ENCODE measurements at regions not wholly inside any gene's neighbourhood (a gene's known extent, or its start where the extent isn't known, plus 50 kb on each side); places are given as distances from the start of the nearest gene placed in this dataset.

DNA sequence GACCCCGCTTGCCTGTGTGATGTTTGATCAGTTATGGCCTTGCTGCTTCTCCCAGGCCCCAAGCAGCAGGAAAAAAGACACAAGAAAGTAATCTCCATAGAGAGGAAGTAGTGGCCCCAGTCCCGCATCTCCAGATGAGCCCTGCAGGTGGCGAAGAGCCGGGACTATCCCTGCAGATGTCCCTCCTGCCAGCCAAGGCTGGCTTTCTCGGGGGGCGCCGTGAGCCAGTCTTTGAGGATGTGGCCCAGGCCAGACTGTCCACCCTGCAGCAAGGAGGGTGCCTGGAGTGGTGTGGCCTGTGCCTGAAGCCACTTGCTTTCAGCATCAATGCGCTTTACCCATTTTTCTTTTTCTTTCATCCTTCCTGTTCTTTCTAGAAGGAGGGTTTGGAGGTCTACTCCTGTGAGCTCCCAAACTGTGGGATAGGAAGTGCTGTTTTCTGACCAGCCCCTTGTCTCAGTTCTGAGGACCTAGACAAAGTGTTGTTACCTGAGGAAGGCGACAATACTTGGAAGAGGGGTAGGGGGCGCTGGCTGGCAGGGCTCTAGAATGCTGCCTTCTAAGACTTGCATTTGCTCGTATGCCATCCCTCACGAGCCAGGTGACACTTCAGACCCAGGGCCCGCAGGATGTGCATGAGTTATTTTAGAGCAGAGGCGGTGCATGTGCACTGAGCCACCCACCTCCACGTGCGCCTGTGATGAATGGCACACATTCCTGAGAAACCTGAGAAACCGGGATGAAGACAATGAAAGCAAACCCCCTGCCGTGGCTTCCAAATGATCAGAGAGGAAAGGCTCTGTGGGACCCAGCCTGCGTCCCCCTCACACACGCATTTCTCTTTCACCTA is 255.8 kb downstream of the FBXO15 start:
- 45% methylated on average over 20 of the region's 20 CpGs for WGBS
- H3K27me3 ChIP-seq (ENCODE audit: control insufficient read depth in 4 of 4, insufficient read depth in 4 of 4, low read length in 3 of 4): peaks cover 0 to 4% (median 0%) of the 10 kb centered on the region in 4 donors
- no peak for TF ChIP-seq NR2F2 (IDR thresholded peaks at IDR 0.05)
- TF ChIP-seq JUND (IDR thresholded peaks at IDR 0.05): no peak
- TF ChIP-seq FOXA1 (IDR thresholded peaks at IDR 0.05): no peak
- no peak for TF ChIP-seq RXRA (IDR thresholded peaks at IDR 0.05)
- TF ChIP-seq YY1 (IDR thresholded peaks at IDR 0.05): no peak
- TF ChIP-seq HNF4G (IDR thresholded peaks at IDR 0.05): no peak
- no peak for TF ChIP-seq SP1 (IDR thresholded peaks at IDR 0.05)
- no peak for TF ChIP-seq RAD21 (IDR thresholded peaks at IDR 0.05)
- TF ChIP-seq TAF1 (conservative IDR thresholded peaks at IDR 0.05): no peak
- TF ChIP-seq, protein P1, sequence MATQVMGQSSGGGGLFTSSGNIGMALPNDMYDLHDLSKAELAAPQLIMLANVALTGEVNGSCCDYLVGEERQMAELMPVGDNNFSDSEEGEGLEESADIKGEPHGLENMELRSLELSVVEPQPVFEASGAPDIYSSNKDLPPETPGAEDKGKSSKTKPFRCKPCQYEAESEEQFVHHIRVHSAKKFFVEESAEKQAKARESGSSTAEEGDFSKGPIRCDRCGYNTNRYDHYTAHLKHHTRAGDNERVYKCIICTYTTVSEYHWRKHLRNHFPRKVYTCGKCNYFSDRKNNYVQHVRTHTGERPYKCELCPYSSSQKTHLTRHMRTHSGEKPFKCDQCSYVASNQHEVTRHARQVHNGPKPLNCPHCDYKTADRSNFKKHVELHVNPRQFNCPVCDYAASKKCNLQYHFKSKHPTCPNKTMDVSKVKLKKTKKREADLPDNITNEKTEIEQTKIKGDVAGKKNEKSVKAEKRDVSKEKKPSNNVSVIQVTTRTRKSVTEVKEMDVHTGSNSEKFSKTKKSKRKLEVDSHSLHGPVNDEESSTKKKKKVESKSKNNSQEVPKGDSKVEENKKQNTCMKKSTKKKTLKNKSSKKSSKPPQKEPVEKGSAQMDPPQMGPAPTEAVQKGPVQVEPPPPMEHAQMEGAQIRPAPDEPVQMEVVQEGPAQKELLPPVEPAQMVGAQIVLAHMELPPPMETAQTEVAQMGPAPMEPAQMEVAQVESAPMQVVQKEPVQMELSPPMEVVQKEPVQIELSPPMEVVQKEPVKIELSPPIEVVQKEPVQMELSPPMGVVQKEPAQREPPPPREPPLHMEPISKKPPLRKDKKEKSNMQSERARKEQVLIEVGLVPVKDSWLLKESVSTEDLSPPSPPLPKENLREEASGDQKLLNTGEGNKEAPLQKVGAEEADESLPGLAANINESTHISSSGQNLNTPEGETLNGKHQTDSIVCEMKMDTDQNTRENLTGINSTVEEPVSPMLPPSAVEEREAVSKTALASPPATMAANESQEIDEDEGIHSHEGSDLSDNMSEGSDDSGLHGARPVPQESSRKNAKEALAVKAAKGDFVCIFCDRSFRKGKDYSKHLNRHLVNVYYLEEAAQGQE (IDR thresholded peaks at IDR 0.05): no peak
- no peak for TF ChIP-seq EGR1 (IDR thresholded peaks at IDR 0.05; ENCODE audit: low read depth in 2 of 2)
- TF ChIP-seq GABPA (IDR thresholded peaks at IDR 0.05 in 1 of 2, conservative IDR thresholded peaks at IDR 0.05 in 1 of 2): no peak
- TF ChIP-seq HNF4A (conservative IDR thresholded peaks at IDR 0.05): no peak
- TF ChIP-seq, protein P2, sequence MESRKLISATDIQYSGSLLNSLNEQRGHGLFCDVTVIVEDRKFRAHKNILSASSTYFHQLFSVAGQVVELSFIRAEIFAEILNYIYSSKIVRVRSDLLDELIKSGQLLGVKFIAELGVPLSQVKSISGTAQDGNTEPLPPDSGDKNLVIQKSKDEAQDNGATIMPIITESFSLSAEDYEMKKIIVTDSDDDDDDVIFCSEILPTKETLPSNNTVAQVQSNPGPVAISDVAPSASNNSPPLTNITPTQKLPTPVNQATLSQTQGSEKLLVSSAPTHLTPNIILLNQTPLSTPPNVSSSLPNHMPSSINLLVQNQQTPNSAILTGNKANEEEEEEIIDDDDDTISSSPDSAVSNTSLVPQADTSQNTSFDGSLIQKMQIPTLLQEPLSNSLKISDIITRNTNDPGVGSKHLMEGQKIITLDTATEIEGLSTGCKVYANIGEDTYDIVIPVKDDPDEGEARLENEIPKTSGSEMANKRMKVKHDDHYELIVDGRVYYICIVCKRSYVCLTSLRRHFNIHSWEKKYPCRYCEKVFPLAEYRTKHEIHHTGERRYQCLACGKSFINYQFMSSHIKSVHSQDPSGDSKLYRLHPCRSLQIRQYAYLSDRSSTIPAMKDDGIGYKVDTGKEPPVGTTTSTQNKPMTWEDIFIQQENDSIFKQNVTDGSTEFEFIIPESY (IDR thresholded peaks at IDR 0.05): no peak
- TF ChIP-seq FOXA2 (IDR thresholded peaks at IDR 0.05): no peak
- TF ChIP-seq, protein P3, sequence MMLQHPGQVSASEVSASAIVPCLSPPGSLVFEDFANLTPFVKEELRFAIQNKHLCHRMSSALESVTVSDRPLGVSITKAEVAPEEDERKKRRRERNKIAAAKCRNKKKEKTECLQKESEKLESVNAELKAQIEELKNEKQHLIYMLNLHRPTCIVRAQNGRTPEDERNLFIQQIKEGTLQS (IDR thresholded peaks at IDR 0.05): no peak
- TF ChIP-seq, protein P4, sequence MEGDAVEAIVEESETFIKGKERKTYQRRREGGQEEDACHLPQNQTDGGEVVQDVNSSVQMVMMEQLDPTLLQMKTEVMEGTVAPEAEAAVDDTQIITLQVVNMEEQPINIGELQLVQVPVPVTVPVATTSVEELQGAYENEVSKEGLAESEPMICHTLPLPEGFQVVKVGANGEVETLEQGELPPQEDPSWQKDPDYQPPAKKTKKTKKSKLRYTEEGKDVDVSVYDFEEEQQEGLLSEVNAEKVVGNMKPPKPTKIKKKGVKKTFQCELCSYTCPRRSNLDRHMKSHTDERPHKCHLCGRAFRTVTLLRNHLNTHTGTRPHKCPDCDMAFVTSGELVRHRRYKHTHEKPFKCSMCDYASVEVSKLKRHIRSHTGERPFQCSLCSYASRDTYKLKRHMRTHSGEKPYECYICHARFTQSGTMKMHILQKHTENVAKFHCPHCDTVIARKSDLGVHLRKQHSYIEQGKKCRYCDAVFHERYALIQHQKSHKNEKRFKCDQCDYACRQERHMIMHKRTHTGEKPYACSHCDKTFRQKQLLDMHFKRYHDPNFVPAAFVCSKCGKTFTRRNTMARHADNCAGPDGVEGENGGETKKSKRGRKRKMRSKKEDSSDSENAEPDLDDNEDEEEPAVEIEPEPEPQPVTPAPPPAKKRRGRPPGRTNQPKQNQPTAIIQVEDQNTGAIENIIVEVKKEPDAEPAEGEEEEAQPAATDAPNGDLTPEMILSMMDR (IDR thresholded peaks at IDR 0.05; ENCODE audit: low read depth, low read length, missing input control): no peak
- TF ChIP-seq, protein P5, sequence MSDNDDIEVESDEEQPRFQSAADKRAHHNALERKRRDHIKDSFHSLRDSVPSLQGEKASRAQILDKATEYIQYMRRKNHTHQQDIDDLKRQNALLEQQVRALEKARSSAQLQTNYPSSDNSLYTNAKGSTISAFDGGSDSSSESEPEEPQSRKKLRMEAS (IDR thresholded peaks at IDR 0.05): no peak
- H3K9me3 ChIP-seq (ENCODE audit: control insufficient read depth in 4 of 4, low read length in 3 of 4): no peaks in the 10 kb centered on the region
- no peak overlapping the region for H3K4me3 ChIP-seq (ENCODE audit: low read depth in 1 of 3, low read length in 3 of 3)
- H3K9ac ChIP-seq (ENCODE audit: low read depth in 1 of 2, low read length in 2 of 2): no peak overlapping the region
- DNase-seq (ENCODE audit: low spot score): no peak
- no peak overlapping the region for H3K27ac ChIP-seq (ENCODE audit: low read depth in 1 of 2, low read length in 2 of 2)
- H3K36me3 ChIP-seq (ENCODE audit: control insufficient read depth in 4 of 4, insufficient read depth in 3 of 4, low read depth in 1 of 4, low read length in 3 of 4): no peaks in the 10 kb centered on the region
- no peaks in the 10 kb centered on the region for H3K4me1 ChIP-seq (ENCODE audit: control insufficient read depth in 4 of 4, insufficient read depth in 4 of 4, low read length in 3 of 4)

All from liver (tissue), 8 donors.